ENCODE measurements at regions not wholly inside any gene's neighbourhood (a gene's known extent, or its start where the extent isn't known, plus 50 kb on each side); places are given as distances from the start of the nearest gene placed in this dataset.

GRCh38 chr6:22732176-22732970 is 163.0 kb downstream of the HDGFL1 start:
- TF ChIP-seq ATF3 (IDR thresholded peaks at IDR 0.05), result no peak
- no peak for TF ChIP-seq CTCF (IDR thresholded peaks at IDR 0.05; ENCODE audit: low read depth, low read length, missing input control)
- no peak for TF ChIP-seq ZBTB33 (IDR thresholded peaks at IDR 0.05)
- TF ChIP-seq SP1 (IDR thresholded peaks at IDR 0.05), result no peak
- no peak for TF ChIP-seq RAD21 (IDR thresholded peaks at IDR 0.05)
- no peak for TF ChIP-seq TAF1 (conservative IDR thresholded peaks at IDR 0.05)
- no peak for TF ChIP-seq REST (IDR thresholded peaks at IDR 0.05)
- TF ChIP-seq JUND (IDR thresholded peaks at IDR 0.05), result no peak
- no peak for TF ChIP-seq HNF4G (IDR thresholded peaks at IDR 0.05)
- no peak for TF ChIP-seq YY1 (IDR thresholded peaks at IDR 0.05)
- no peak for TF ChIP-seq MAX (IDR thresholded peaks at IDR 0.05)
- TF ChIP-seq FOXA2 (IDR thresholded peaks at IDR 0.05), result no peak
- TF ChIP-seq EGR1 (IDR thresholded peaks at IDR 0.05; ENCODE audit: low read depth in 2 of 2), result no peak
